ENCODE measurements at regions not wholly inside any gene's neighbourhood (a gene's known extent, or its start where the extent isn't known, plus 50 kb on each side); places are given as distances from the start of the nearest gene placed in this dataset.

GRCh38 chr5:37891832-37892231, 52.0 kb upstream of the GDNF start:
- no peak for DNase-seq
- Mint-ChIP-seq H3K9me3 (peaks cover 0 to 1% of the 10 kb centered on the region in 2 donors), H3K27ac (no peak overlapping the region), H3K36me3 (ENCODE audit: insufficient read depth in 2 of 2) (no peaks in the 10 kb centered on the region), H3K4me1 (ENCODE audit: low read depth) (no peaks in the 10 kb centered on the region), H3K4me3 (no peak overlapping the region), H3K27me3 (ENCODE audit: low read depth) (no peaks in the 10 kb centered on the region)
- no peak for ATAC-seq (replicated peaks in 1 of 2)

GRCh38 chr5:37889612-37890317, 49.9 kb upstream of the GDNF start:
- H3K9me3 Mint-ChIP-seq = peaks cover 3% of the 10 kb centered on the region in 2 donors
- no peak overlapping the region for H3K27ac Mint-ChIP-seq
- no peak for ATAC-seq (replicated peaks in 1 of 2)
- H3K36me3 Mint-ChIP-seq (ENCODE audit: insufficient read depth in 2 of 2) = no peaks in the 10 kb centered on the region
- no peaks in the 10 kb centered on the region for H3K4me1 Mint-ChIP-seq (ENCODE audit: low read depth)
- DNase-seq = no peak
- H3K4me3 Mint-ChIP-seq = no peak overlapping the region
- H3K27me3 Mint-ChIP-seq (ENCODE audit: low read depth) = no peaks in the 10 kb centered on the region
